A673 (cell line): ENCODE measurements at regions not wholly inside any gene's neighbourhood (a gene's known extent, or its start where the extent isn't known, plus 50 kb on each side); places are given as distances from the start of the nearest gene placed in this dataset.

Source experiments
- BruUV-seq: library from RNA; stranded (reverse); fragments of 400-500 nt; replicated peaks from 2 replicates; lab custom pipeline; 2021; lab: Mats Ljungman, UMichigan
- CTCF ChIA-PET: fragments of 300-600 bp; sonication (Branson Sonifier 250); formaldehyde crosslinking; loops from one replicate; lab custom pipeline; 2022; ENCODE audit warnings: antibody characterized with exemption; lab: Charles Lee
- POLR2A ChIA-PET: fragments of 300-600 bp; sonication (Branson Sonifier 250); formaldehyde crosslinking; loops from one replicate; lab custom pipeline; 2022; ENCODE audit warnings: antibody characterized with exemption; ENCODE audit not compliant: low non-redundant PET; lab: Charles Lee
- DNase-seq: peaks from one replicate; pipeline ENCODE4 v3.0.0-alpha.2; 2015; ENCODE audit warnings: low spot score
- H3K27ac ChIP-seq: fragments of 200-600 bp; sonication (generic); 2 replicates; pipeline ENCODE4 v1.5.1; 2016; ENCODE audit warnings: mixed run types, low read depth, mild to moderate bottlenecking, mixed read lengths, antibody characterized with exemption, low read length; ENCODE audit not compliant: poor library complexity, severe bottlenecking
- H3K27me3 ChIP-seq: fragments of 200-600 bp; sonication (generic); replicated peaks from 2 replicates; pipeline ENCODE4 v1.6.1; 2017; ENCODE audit warnings: mixed run types, low read depth, mild to moderate bottlenecking, mixed read lengths, antibody characterized with exemption, low read length; ENCODE audit not compliant: insufficient read depth, poor library complexity
- H3K36me3 ChIP-seq: fragments of 200-600 bp; sonication (generic); 2 replicates; pipeline ENCODE4 v1.6.1; 2016; ENCODE audit warnings: mixed run types, mild to moderate bottlenecking, mixed read lengths, antibody characterized with exemption, low read length; ENCODE audit not compliant: insufficient read depth, poor library complexity, severe bottlenecking
- H3K4me1 ChIP-seq: fragments of 200-600 bp; sonication (generic); 2 replicates; pipeline ENCODE4 v1.6.1; 2017; ENCODE audit warnings: mixed run types, mild to moderate bottlenecking, mixed read lengths, antibody characterized with exemption, low read length; ENCODE audit not compliant: insufficient read depth, poor library complexity, severe bottlenecking
- H3K4me3 ChIP-seq: fragments of 200-600 bp; sonication (generic); 2 replicates; pipeline ENCODE4 v1.5.1; 2016; ENCODE audit warnings: low read depth, mixed run types, mild to moderate bottlenecking, mixed read lengths, low read length; ENCODE audit not compliant: poor library complexity, severe bottlenecking
- H3K9me3 ChIP-seq: fragments of 200-600 bp; sonication (generic); 2 replicates; pipeline ENCODE4 v1.6.1; 2016; ENCODE audit warnings: mixed run types, low read depth, mild to moderate bottlenecking, mixed read lengths, antibody characterized with exemption, low read length; ENCODE audit not compliant: poor library complexity, severe bottlenecking
- CTCF ChIP-seq: fragments of 300-800, 200-600 bp; sonication (generic); conservative IDR thresholded peaks from 2 replicates; pipeline ENCODE4 v1.5.1; 2017; ENCODE audit warnings: low read depth, mild to moderate bottlenecking, antibody characterized with exemption, low read length, moderate library complexity, mixed read lengths
- EZH2 ChIP-seq: fragments of 200-600 bp; sonication (generic); IDR thresholded peaks from 2 replicates; pipeline ENCODE4 v1.6.1; 2017; ENCODE audit warnings: borderline replicate concordance, low read depth, mild to moderate bottlenecking, mixed read lengths, antibody characterized with exemption, low read length; ENCODE audit not compliant: poor library complexity, severe bottlenecking
- intact Hi-C: fragments of 100-400 bp; cut with micrococcal nuclease; formaldehyde crosslinking; loops from one replicate; pipeline ENCODE4 v1.10.0; 2022; ENCODE audit not compliant: unreplicated experiment

GRCh38 chr3:103862415-103862814 lies 1427.6 kb downstream of the ZPLD1 start:
- no peak for TF ChIP-seq CTCF
- no peak for TF ChIP-seq EZH2
- intact Hi-C loops, result no loop called here
- BruUV-seq, result no TSS peak
- Histone ChIP-seq H3K4me3 (no peak overlapping the region), H3K27ac (no peak overlapping the region), H3K36me3 (no peaks in the 10 kb centered on the region), H3K9me3 (no peaks in the 10 kb centered on the region), H3K4me1 (no peaks in the 10 kb centered on the region), H3K27me3 (no peaks in the 10 kb centered on the region)
- ChIA-PET POLR2A (no interaction called here), CTCF (no interaction called here)
- no peak for DNase-seq

- CTCF ChIA-PET, result no interaction called here
- BruUV-seq, result no TSS peak
- intact Hi-C loops, result no loop called here
- Histone ChIP-seq H3K27me3 (no peaks in the 10 kb centered on the region), H3K36me3 (no peaks in the 10 kb centered on the region), H3K4me3 (no peak overlapping the region), H3K9me3 (no peaks in the 10 kb centered on the region), H3K27ac (no peak overlapping the region), H3K4me1 (no peaks in the 10 kb centered on the region)
- DNase-seq, result no peak
- POLR2A ChIA-PET, result no interaction called here
- no peak for TF ChIP-seq CTCF
- no peak for TF ChIP-seq EZH2
Measured at GRCh38 chr3:103863381-103863780, 1428.6 kb downstream of the ZPLD1 start.

GRCh38 chr3:103866113-103866512 lies 1431.3 kb downstream of the ZPLD1 start:
- Histone ChIP-seq H3K9me3 (no peaks in the 10 kb centered on the region), H3K27ac (no peak overlapping the region), H3K4me3 (no peak overlapping the region), H3K36me3 (no peaks in the 10 kb centered on the region), H3K27me3 (no peaks in the 10 kb centered on the region), H3K4me1 (no peaks in the 10 kb centered on the region)
- intact Hi-C loops, result no loop called here
- ChIA-PET CTCF (no interaction called here), POLR2A (no interaction called here)
- TF ChIP-seq EZH2 (no peak), CTCF (no peak)
- DNase-seq, result no peak
- no TSS peak for BruUV-seq
